ENCODE measurements at regions not wholly inside any gene's neighbourhood (a gene's known extent, or its start where the extent isn't known, plus 50 kb on each side); places are given as distances from the start of the nearest gene placed in this dataset.
"Not testable (repeated sequence)": the region's sequence is repeated elsewhere in the genome, so short reads cannot be mapped to it uniquely, and the experiment has no call there.

DNA sequence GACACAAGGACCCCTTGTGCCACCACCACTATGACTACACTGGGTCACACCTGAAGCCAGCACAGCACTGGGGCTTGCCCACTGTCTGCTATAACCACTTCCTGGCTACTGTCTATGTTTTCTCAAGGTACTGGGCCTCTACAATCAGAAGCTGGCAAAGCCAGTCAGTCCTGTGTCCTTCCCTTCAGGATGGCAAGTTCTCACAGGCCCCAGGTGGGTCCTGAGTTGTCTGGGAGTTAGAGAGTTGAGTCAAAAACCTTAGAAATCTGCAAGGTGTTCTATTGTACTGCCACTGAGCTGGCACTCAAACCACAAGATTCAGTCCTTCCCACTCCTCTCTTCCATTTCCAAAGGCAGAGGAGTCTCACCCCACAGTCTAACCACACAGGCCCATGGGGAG, 705.5 kb downstream of the IPMK start:
- no peak for DNase-seq (ENCODE audit: low read depth)

DNA sequence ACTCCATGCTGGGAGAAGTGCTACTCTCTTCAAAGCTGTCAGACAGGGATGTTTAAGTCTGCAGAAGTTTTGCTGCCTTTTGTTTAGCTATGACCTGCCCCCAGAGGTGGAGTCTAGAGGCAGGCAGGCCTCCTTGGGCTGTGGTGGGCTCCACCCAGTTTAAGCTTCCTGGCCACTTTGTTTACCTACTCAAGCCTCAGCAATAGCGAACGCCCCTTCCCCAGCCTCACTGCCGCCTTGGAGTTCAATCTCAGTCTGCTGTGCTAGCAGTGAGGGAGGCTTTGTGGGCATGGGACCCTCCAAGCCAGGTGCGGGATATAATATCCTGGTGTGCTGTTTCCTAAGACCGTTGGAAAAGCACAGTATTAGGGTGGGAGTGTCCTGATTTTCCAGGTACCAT, 715.9 kb downstream of the IPMK start:
- not testable (repeated sequence) for DNase-seq (ENCODE audit: low read depth)

DNA sequence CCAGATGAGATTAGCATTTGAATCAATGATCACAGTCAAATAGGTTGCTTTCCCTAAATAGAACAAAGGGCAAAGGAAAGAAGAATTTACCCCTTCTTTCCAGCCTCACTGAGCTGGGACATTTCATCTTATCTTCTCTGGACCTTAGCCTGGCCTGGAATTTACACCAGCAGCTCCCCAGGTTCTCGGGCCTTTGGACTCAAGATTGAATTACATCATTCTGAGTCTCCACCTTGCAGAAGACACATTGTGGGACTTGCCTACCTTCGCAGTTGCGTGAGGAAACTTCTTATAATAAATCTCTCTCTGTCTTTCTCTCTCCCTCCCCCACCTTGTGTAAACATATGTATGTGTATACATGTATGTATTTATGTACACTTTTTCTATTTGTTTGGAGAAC, 732.4 kb downstream of the IPMK start:
- no peak for DNase-seq (ENCODE audit: low read depth)

DNA sequence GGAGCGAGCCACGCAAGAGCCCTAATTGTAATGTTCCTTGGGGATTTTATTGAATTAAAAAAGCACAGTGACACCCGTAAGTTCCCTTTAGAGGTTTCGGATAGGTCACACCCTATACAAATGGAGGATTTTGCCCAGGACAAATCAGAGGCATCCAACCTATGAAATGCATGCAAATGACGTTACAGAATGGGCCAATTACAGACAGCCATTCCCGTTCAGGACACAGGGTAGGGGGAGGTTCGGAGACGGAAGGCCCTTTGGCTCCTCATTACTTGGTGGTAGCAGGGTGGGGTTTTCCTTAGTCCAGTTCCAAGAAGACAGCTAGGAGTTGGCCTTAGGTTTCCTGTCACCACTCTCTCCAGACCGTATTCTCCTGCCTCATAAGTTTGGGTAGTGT, 754.1 kb downstream of the IPMK start:
- DNase-seq (ENCODE audit: low read depth) = no peak

DNA sequence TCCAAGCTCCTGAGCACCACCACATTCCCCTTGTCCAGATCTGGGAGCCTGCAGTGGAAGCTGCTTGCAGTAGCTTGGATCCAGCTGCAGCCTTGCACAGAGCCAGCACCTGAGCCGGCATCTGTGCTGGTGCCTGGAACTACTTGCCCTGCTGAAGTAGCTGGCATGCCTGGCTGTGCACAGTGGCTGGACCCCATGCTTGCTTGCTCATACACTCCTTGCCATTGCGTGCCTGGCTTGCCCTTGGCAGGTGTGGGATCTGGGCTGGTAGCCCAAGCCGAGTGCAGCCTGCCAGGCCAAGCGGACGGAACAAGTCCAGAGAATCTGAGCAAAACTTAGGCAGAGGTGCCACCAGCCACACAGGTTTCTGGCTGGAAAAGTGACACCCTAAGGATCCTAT, 759.9 kb downstream of the IPMK start:
- no peak for DNase-seq (ENCODE audit: low read depth)

DNA sequence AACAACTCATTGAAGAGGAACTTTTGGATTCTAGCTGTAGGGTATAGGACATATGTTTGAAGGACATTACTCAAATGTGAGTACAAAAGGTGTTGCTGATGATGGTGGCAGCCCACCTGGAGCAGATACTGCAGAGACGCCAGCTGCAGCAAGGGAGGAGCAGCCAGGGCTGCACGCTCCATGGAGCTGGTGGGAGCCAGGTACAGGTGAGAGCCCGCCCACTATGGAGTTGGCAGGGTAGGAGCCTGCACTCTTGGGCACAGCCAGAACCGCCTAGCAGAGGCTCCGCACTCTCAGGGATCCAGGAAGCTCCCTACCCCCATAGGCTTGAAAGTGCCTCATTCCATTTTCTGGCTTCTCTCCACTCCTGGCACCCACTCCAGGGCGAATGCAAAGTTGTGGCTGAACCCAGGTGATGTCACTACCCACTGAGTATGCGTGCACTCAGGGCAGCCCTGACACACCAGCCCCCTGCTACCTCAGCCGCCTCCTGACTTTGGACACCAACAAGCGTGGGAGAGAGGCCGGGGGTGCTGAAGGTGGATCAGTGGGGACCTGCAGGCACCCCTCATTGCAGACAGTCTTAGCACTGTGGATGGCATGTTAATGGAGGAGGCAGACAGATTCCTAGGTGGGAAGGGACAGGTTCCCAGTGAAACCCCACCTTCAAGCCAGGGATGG, 761.1 kb downstream of the IPMK start:
- DNase-seq (ENCODE audit: low read depth) = no peak

DNA sequence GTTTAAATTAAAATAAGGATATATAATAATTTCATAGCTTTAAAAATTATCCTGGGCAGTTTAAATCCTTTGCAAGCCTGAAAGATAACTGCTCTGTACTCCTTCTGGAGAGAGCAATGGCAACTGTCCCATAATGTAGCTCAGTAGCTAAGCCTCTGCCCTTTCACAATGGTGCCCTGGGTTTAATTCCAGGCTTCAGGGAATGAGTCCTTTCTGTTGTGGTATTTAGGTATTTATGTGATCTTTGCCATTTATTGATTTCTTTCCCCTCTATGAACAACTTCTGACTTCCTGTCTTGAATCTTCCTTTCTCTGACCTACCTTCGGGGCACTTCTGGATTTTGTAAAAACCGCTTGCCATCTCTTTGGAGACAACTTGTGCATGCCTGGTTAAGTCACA, 773.2 kb downstream of the IPMK start:
- DNase-seq (ENCODE audit: low read depth) = no peak

DNA sequence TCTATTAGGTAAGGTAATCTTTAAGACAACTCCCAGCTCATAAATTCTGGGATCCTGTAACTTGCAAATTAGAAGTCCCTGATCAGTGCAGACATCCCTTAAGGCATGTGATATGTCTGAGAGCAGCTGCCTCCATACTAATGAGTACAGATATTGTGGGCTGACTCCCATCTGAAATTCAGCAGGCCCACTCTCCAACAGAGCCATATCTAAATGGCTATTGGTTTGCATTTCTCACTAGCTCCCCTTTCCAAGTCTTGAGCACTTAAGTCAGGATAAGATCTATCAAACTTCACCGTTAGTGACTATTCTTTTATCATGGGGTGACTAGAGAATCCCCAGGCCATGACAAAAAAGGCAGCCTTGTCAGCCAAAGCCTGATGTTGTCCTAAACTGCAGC, 785.4 kb downstream of the IPMK start:
- no peak for DNase-seq (ENCODE audit: low read depth)

DNA sequence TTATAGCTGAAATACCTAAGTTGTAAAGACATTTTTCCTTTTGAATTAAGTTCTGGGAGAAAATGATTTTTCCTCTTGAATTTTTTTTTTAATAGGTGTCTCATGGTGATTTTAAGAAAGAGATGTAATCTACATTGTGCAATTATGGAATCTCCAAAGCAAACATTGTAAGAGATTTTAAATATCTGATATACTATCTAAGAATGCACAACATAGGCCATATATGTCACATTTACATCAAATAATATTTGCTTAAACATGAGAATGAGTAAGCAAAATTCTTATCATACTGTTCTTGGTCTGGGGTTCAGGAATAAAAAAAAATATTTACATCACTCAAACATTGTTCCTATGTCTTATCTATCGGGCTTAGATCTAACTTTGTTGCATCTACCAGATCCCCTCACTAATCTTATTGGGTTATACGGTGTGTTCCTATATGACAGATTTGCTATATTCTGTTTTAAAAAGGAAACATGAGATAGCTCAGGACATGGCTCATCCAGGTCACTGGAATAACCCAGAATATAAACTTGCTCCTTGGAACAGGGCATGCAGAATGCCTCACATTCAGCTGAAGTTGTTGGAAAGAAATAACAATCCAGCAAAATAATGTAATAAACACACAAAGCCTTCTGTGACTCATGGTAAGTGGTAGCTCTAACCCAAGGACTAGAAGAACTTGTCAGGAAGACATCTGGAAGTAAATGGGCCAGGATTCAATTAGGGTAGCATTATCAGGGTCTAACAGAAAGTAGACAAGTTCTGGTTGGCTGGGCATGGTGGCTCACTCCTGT, 794.7 kb downstream of the IPMK start:
- no peak for DNase-seq (ENCODE audit: low read depth)

DNA sequence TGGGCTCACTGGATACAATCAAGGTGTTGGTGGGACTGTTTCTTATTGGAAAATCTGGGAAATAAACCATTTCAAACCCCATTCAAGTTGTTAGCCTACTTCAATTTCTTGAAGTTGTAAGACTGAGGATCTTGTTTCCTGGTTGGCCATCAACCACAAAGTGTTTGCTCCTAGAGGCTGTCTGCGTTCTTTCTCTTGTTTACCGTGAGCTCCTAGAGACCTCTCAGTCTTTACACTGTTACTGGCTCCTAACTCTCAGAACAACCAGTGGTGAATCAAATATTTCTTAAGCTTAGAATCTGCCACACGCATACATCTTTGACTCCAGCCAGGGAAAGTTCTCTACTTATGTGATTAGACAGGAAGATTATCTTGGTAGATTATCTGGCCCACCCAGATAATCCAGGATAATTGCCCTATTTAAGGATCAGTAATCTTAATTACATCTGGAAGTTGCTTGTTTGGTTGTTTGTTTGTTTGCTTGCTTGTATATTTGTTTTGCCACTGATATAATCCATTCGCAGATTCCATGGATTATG, 798.7 kb downstream of the IPMK start:
- no peak for DNase-seq (ENCODE audit: low read depth)

DNA sequence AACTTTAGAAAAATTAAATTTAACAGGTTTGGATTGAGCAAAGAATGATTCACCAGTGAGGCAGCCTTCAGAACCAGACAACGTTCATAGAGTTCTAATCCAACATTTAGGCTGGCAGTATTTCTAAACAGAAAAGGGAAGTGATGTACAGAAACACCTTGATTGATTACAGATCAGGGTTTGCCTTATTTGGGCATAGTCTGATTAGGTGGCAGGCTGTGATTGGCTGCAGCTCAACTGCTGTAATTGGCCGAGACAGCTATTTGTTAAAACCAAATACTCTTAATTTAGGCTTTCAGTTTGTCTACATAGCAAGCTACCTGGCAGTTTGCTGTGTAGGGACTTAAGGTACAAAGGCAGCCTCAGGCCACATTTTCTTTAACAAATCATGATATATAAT, 802.5 kb downstream of the IPMK start:
- DNase-seq (ENCODE audit: low read depth) = no peak

DNA sequence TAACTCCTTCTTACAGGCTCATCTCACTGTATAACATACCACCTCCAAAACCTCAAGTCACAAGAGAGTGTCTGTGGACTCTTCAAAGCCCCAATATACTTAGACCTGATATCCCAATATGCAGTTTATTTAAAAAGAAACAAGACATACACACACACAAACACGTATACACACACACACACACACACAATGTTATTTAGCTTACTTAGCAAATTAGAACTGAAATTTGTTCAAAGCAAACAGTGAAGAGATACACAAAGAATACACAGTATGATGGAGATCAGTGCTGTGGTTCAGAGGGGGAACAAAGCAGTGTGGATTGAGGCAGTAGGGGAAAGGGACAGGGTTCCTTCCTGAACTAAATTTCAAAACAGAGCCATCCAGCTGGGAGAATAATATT, 807.2 kb downstream of the IPMK start:
- DNase-seq (ENCODE audit: low read depth) = no peak

DNA sequence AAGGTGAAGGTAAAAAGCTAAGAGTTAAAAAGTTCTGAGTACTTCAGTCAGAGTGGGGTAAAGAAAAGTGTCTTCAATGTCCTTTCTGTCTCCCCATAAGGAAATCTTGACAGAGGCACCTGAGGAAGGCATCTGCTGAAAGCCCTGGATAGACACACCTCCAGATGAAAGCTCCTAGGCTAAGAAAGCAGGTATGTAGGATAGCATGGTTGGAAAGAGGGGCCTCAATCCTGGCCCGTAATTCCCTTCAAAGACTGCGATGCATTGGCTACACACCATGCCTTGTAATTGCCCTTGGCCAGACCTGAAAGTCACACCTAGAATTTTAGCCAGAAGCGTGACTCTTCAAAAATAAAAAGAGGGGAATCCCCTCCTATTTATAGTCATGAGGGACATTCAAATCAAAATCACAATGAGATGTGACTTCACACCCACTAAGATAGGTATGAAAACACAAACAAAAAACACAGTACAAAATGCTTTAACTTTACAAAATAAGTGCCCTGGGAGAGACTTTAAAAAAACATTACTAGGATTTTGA, 809.7 kb downstream of the IPMK start:
- DNase-seq (ENCODE audit: low read depth) = no peak

DNA sequence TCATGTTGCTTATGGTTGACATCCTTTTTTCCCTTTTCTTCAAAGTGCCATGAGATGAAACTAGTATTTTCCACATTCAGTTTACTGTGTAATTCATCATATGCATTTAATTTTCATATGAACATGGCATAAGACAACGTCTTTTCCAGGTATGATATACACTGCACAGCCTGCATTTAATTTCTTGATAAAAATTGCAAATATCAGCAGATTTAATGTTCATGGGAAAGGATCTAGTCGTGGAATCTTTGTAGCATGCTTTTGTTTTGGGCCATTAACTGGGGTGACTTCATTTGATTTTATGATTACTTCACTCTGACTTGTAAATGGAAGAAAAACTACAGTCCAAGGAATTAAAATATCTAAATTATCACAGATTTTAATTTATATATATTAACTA, 837.3 kb downstream of the IPMK start:
- no peak for DNase-seq (ENCODE audit: low read depth)

DNA sequence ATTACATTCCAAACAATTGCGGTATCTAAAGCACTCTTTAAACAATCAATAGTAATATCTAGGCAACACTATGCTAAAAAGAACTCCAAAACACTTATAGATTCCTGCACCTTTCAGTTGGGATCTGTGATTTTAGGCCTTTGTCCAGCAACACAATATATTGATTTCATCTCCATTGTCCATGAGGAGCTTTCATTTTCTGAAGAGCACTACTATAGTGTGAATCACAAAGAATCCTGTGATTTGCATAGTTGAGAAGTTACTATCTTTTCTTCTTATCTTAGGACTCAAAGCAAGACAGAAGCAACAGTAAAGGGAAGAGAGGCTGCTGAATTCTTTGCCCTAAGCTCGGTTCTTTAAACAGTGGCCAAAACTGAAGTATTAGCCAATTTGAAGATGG, 846.8 kb downstream of the IPMK start:
- no peak for DNase-seq (ENCODE audit: low read depth)

DNA sequence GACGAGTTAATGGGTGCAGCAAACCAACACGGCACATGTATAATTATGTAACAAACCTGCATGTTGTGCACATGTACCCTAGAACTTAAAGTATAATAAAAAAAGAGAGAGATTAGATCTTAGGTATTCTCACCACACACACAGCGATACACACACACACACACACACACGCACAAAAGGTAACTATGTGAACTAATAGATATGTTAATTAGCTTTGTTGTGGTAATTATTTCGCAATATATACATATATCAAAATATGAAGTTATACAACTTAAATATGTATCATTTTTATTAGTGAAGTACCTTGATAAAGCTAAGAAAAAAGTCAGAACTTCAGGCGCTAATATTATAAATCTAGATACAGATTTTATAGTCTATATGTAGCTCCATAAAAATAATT, 849.2 kb downstream of the IPMK start:
- no peak for DNase-seq (ENCODE audit: low read depth)

DNA sequence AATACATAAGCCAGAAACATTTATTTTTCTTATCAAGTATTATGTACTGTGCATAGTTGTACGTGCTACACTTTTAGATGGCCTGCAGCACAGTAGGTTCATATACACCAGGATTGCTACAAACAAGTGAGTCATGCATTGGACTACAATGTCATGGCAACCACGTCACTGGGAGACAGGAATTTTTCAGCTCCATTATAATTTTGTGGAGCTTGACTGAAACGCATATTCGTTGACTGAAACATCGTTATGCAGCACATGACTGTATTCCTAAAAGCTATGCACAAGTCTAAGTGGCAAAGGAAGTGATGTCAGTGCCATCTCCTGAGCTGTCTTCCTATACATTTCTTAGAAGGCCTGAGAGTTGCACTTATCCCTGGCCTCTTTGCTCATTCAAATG, 871.8 kb downstream of the IPMK start:
- DNase-seq (ENCODE audit: low read depth) = no peak

DNA sequence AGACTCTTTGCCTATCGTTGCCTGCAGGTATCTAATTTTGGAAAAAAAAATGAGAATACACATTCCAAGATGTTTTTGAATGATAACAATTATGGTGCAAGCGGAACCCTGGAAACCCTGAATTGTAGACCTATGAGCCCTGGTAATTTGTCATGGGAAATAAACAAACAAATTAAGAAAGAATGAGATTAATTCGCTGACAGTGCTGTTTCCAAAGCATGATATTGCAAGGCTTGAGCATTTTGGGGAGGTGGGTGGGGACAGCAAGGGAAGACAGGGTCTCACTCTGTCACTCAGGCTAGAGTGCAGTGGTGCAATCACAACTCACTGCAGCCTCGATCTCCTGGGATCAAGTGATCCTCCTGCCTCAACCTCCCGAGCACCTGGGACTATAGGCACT, 900.3 kb downstream of the IPMK start:
- no peak for DNase-seq (ENCODE audit: low read depth)

DNA sequence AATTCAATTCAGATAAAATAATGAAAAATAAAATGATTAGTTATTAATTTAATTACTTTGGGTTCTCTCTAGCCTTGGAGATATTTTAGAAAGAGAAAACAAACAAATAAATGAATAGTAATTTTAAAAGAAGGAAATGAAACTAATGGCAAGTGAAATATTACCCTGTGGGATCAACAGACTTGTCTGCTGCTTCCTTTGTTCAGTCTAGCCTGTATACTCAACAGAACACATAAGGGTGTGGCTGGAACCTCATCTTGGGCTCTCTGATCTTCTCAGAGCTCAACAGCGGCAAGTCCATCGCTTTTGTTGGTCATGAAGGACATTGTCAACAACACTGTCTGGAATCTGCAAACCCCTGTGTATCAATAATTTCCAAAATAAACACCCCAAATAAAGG, 904.9 kb downstream of the IPMK start:
- DNase-seq (ENCODE audit: low read depth) = no peak

DNA sequence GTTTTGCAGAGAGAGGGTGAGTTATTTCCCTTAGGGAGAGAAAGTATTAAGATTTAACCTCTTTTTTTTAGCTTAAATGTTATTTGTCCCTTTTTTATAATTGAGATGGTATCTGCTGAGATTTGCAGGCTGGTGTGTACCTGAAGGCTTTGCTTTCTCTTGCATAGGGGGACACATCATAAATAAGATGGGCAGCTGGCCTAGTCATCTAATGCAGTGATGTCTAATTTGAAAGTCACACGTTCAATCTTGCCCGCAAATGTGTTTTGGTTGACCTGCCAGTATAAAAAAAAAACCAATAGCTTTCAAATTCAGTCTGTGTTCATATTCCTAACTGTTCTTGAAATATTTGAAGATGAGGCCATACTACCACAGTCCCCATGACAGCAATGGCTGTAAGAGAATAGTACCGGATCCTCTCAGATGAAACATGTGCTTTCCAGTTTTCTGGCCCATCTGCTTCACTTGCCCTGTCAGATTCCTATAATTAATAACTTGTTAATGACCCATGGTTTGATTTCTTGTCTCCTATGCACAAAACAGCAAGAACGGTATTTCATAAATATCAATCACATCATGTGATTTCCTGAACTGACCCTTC, 914.2 kb downstream of the IPMK start:
- no peak for DNase-seq (ENCODE audit: low read depth)

DNA sequence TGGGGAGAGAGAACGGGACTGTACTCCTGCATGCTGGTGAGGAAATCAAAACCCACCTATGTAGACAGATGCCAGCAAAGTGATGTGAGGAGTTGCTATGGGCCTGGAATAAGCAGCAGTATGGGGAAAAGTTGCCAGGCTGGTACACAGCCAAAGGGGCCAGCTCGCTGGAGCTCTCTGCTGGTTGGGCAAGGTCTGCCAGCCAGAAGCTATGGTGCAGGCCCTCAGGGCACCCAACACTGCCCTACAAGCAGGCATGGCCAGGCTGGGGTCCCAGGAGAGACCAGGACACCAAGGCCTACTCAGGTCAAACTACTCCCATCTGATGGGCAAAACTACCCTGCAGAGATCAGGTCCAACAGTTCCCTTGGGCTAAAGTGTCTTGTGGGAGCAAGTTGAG, 916.6 kb downstream of the IPMK start:
- no peak for DNase-seq (ENCODE audit: low read depth)

DNA sequence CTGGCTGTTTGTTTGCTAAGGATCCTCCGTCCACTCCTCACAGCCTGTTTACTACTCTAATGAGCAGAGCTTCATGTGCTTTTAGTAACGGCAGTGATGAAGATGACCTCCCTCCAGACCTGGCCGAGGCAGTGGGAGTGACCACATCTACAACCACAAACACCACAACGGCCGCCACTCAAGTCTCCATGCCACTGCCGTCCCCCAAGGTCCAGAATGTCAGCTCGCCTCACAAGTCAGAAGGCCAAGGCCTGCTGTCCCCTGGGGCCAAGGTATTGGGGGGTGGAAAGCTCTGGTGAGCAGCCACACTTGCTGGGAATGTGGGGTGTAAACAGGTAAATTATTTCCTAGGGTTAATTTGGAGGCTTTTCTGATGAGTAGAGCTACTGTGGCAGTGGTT, 926.4 kb downstream of the IPMK start:
- DNase-seq (ENCODE audit: low read depth) = no peak
